GM12878 (cell line): ENCODE measurements at regions not wholly inside any gene's neighbourhood (a gene's known extent, or its start where the extent isn't known, plus 50 kb on each side); places are given as distances from the start of the nearest gene placed in this dataset.

ENCODE experiments used
- ATAC-seq: fragments of 200-7000 bp; cut with Tn5 transposase; 3 replicates; pipeline ENCODE4 v1.9.1; 2020; ENCODE audit warnings: mild to moderate bottlenecking, moderate library complexity
- BruUV-seq: library from RNA; stranded (reverse); fragments of 400-500 nt; replicated peaks from 2 replicates; lab custom pipeline; 2021; lab: Mats Ljungman, UMichigan
- CTCF ChIA-PET: fragments of 300-600 bp; sonication (Branson Sonifier 250); formaldehyde crosslinking; extraction: SDS; loops from one replicate; lab custom pipeline; 2021; ENCODE audit warnings: inconsistent platforms; lab: Yijun Ruan, JAX
- POLR2A ChIA-PET: fragments of 350-600 bp; formaldehyde crosslinking; extraction: SDS; loops from one replicate; lab custom pipeline; 2021; ENCODE audit warnings: inconsistent platforms; lab: Charles Lee
- RAD21 ChIA-PET: fragments of 300-600 bp; sonication (Branson Sonifier 250); formaldehyde crosslinking; loops from one replicate; lab custom pipeline; 2023; ENCODE audit warnings: antibody characterized with exemption; ENCODE audit not compliant: unreplicated experiment; lab: Charles Lee
- SMC1A ChIA-PET: fragments of 300-600 bp; sonication (Branson Sonifier 250); formaldehyde crosslinking; loops from one replicate; lab custom pipeline; 2023; ENCODE audit not compliant: unreplicated experiment, uncharacterized antibody; lab: Charles Lee
- DNase-seq: peaks from one replicate; pipeline ENCODE4 v3.0.0-alpha.2; 2011; ENCODE audit warnings: low read depth, low spot score
- FAIRE-seq: peaks from 3 replicates; lab custom pipeline; 2011; peaks lifted over from hg19 to GRCh38; lab: Jason Lieb, UNC
- H2AFZ ChIP-seq: 2 replicates; pipeline ENCODE4 v1.6.0; 2011; ENCODE audit warnings: low read depth, low read length, control low read depth; ENCODE audit not compliant: control insufficient read depth
- H3K27ac ChIP-seq: 2 replicates; pipeline ENCODE4 v1.5.1; 2011; ENCODE audit warnings: control low read depth; ENCODE audit not compliant: control insufficient read depth, insufficient read depth
- H3K27me3 ChIP-seq, 2 experiments: replicated peaks in 1 of 2; 2 replicates each; pipeline versions ENCODE4 v1.6.0 to v1.6.1; 2011; ENCODE audit warnings: low read length in 1 of 2; ENCODE audit not compliant: control insufficient read depth in 2 of 2, insufficient read depth in 2 of 2
- H3K36me3 ChIP-seq, 2 experiments: 2 replicates each; pipeline ENCODE4 v1.5.1; 2011; ENCODE audit warnings: low read length in 1 of 2; ENCODE audit not compliant: control insufficient read depth in 2 of 2, insufficient read depth in 2 of 2
- H3K4me1 ChIP-seq: 2 replicates; pipeline ENCODE4 v1.6.1; 2011; ENCODE audit warnings: mild to moderate bottlenecking, low read length, moderate library complexity, mixed read lengths; ENCODE audit not compliant: control insufficient read depth, insufficient read depth
- H3K4me2 ChIP-seq: 2 replicates; pipeline ENCODE4 v1.6.0; 2011; ENCODE audit warnings: control low read depth; ENCODE audit not compliant: control insufficient read depth, insufficient read depth
- H3K4me3 ChIP-seq: fragments of 200-600 bp; sonication (generic); 2 replicates; pipeline ENCODE4 v1.5.1; 2016
- H3K79me2 ChIP-seq: 2 replicates; pipeline ENCODE4 v1.6.0; 2011; ENCODE audit warnings: low read length; ENCODE audit not compliant: control insufficient read depth, insufficient read depth
- H3K9ac ChIP-seq: 2 replicates; pipeline ENCODE4 v1.8.0; 2011; ENCODE audit warnings: low read length, control low read depth, mixed read lengths; ENCODE audit not compliant: control insufficient read depth, insufficient read depth
- H3K9me3 ChIP-seq: replicated peaks from 3 replicates; pipeline ENCODE4 v1.5.1; 2011; ENCODE audit warnings: mild to moderate bottlenecking, low read length; ENCODE audit not compliant: control insufficient read depth, insufficient read depth
- H4K20me1 ChIP-seq: 2 replicates; pipeline ENCODE4 v1.6.0; 2011; ENCODE audit not compliant: control insufficient read depth, insufficient read depth
- ASH2L ChIP-seq: fragments of 300-600, 200-600 bp; sonication (generic); IDR thresholded peaks from 2 replicates; pipeline ENCODE4 v1.6.1; 2017; ENCODE audit warnings: low read depth, mild to moderate bottlenecking, borderline replicate concordance
- BCL3 ChIP-seq: IDR thresholded peaks from 2 replicates; pipeline ENCODE4 v1.6.1; 2011; ENCODE audit warnings: borderline replicate concordance, low read depth, mild to moderate bottlenecking, moderate library complexity, low read length; ENCODE audit not compliant: insufficient read depth, poor library complexity, severe bottlenecking
- BHLHE40 ChIP-seq, 2 experiments: fragments of 450-650 bp in 1 of 2; IDR thresholded peaks; 2 replicates each; pipeline ENCODE4 v1.6.1; 2011 to 2017; ENCODE audit warnings: low read depth in 2 of 2, borderline replicate concordance in 1 of 2, improper control_type of control experiment in 1 of 2, low read length in 1 of 2, mild to moderate bottlenecking in 1 of 2
- CBX3 ChIP-seq: fragments of 200-600 bp; sonication (generic); IDR thresholded peaks from 2 replicates; pipeline ENCODE4 v1.6.1; 2016; ENCODE audit warnings: low read depth, borderline replicate concordance
- ELK1 ChIP-seq: IDR thresholded peaks from 2 replicates; pipeline ENCODE4 v1.6.1; 2012; ENCODE audit warnings: low read depth, low read length, improper control_type of control experiment
- FOS ChIP-seq: IDR thresholded peaks from 3 replicates; pipeline ENCODE4 v1.6.1; 2011; ENCODE audit warnings: borderline replicate concordance; ENCODE audit not compliant: insufficient read length; ENCODE audit errors: extremely low read depth
- HCFC1 ChIP-seq: fragments of 150-350 bp; IDR thresholded peaks from 2 replicates; pipeline ENCODE4 v1.6.1; 2014; ENCODE audit warnings: low read length
- SIN3A ChIP-seq: IDR thresholded peaks from 2 replicates; pipeline ENCODE4 v1.6.1; 2012; ENCODE audit warnings: low read depth, low read length, improper control_type of control experiment
- STAT3 ChIP-seq: IDR thresholded peaks from 2 replicates; pipeline ENCODE4 v1.6.1; 2011; ENCODE audit warnings: low read depth, low read length, improper control_type of control experiment
- TCF3 ChIP-seq: IDR thresholded peaks from 2 replicates; pipeline ENCODE4 v1.6.1; 2012; ENCODE audit warnings: low read depth, mild to moderate bottlenecking, low read length, borderline replicate concordance; ENCODE audit not compliant: insufficient read depth
- WGBS: methylation state at CpG from one replicate; pipeline ENCODE4 v1.1.6; 2016; ENCODE audit warnings: low lambda C conversion rate; ENCODE audit not compliant: insufficient replicate concordance, insufficient coverage; ENCODE audit errors: missing lambda C conversion rate; 5-methylcytosine and 5-hydroxymethylcytosine counted together
- in situ Hi-C: fragments of 300-500 bp; cut with MboI; formaldehyde crosslinking; loops from 9 replicates; pipeline ENCODE4 v1.14.3; 2018; ENCODE audit warnings: mixed read lengths
- intact Hi-C: fragments of 100-400 bp; cut with micrococcal nuclease; formaldehyde crosslinking; loops from one replicate; pipeline ENCODE4 v1.14.2; 2022; ENCODE audit not compliant: unreplicated experiment
- TF ChIP-seq, protein P1 (sequence below): fragments of 450-650 bp; conservative IDR thresholded peaks from 2 replicates; pipeline ENCODE4 v1.6.1; 2017; ENCODE audit warnings: mild to moderate bottlenecking, moderate library complexity
- TF ChIP-seq, protein P2 (sequence below): fragments of 450-650 bp; formaldehyde crosslinking; IDR thresholded peaks from 2 replicates; pipeline ENCODE4 v1.4.0; 2020; ENCODE audit warnings: mild to moderate bottlenecking, moderate library complexity

GRCh38 chr11:32500001-32500400 lies 64.7 kb upstream of the WT1 start (continued):
- TF ChIP-seq CBX3: no peak
- no peak for TF ChIP-seq BCL3
- no peak for TF ChIP-seq BHLHE40 (IDR thresholded peaks at IDR 0.05; ENCODE audit: borderline replicate concordance in 1 of 2, low read depth in 2 of 2, low read length in 1 of 2)
- no peak for TF ChIP-seq STAT3
- no peak for TF ChIP-seq HCFC1
- TF ChIP-seq FOS: no peak
- no peak for TF ChIP-seq TCF3
- TF ChIP-seq, protein P1, sequence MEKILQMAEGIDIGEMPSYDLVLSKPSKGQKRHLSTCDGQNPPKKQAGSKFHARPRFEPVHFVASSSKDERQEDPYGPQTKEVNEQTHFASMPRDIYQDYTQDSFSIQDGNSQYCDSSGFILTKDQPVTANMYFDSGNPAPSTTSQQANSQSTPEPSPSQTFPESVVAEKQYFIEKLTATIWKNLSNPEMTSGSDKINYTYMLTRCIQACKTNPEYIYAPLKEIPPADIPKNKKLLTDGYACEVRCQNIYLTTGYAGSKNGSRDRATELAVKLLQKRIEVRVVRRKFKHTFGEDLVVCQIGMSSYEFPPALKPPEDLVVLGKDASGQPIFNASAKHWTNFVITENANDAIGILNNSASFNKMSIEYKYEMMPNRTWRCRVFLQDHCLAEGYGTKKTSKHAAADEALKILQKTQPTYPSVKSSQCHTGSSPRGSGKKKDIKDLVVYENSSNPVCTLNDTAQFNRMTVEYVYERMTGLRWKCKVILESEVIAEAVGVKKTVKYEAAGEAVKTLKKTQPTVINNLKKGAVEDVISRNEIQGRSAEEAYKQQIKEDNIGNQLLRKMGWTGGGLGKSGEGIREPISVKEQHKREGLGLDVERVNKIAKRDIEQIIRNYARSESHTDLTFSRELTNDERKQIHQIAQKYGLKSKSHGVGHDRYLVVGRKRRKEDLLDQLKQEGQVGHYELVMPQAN: no peak
- TF ChIP-seq ASH2L: no peak

DNA sequence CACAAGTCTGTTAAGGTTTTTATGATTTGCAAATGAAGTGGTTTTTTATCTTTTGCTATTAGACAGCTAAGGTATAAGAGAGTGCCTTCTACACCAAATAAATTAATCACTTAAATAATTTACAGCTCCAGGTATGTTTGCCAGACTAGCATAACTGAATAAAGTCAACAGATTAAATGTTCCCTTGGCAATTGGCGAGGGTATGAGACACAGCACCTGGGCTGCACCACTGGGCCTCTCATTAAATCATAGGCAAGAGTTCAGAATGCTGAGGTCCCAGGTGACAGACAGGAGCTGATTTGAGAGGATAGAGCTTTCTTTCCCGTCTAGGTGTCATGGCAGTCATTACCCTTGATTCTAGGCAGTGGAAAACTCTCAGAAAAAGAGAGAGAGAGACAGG lies 62.6 kb upstream of the WT1 start:
- no peak overlapping the region for H3K4me2 ChIP-seq
- H3K4me1 ChIP-seq: no peaks in the 10 kb centered on the region
- no peaks in the 10 kb centered on the region for H3K36me3 ChIP-seq
- no peak overlapping the region for H3K9ac ChIP-seq
- in situ Hi-C loops (no loop called here), intact Hi-C loops (no loop called here)
- RAD21 ChIA-PET: no interaction called here
- H3K4me3 ChIP-seq: no peak overlapping the region
- DNase-seq (no peak), ATAC-seq (no peak), FAIRE-seq (no peak)
- no peaks in the 10 kb centered on the region for H3K9me3 ChIP-seq
- no peaks in the 10 kb centered on the region for H3K79me2 ChIP-seq
- H2AFZ ChIP-seq: no peak overlapping the region
- H3K27ac ChIP-seq: no peak overlapping the region
- BruUV-seq: no TSS peak
- H4K20me1 ChIP-seq: no peaks in the 10 kb centered on the region
- CTCF ChIA-PET: no interaction called here
- SMC1A ChIA-PET: no interaction called here
- POLR2A ChIA-PET: no interaction called here
- 0 out of 4 replicates have a peak, but pooled peaks cover 0 to 2% of the 10 kb centered on the region in 2 experiments for H3K27me3 ChIP-seq
- WGBS: 16% methylated on average over 2 of the region's 2 CpGs
- TF ChIP-seq ELK1 (no peak), SIN3A (no peak)
- TF ChIP-seq, protein P2, sequence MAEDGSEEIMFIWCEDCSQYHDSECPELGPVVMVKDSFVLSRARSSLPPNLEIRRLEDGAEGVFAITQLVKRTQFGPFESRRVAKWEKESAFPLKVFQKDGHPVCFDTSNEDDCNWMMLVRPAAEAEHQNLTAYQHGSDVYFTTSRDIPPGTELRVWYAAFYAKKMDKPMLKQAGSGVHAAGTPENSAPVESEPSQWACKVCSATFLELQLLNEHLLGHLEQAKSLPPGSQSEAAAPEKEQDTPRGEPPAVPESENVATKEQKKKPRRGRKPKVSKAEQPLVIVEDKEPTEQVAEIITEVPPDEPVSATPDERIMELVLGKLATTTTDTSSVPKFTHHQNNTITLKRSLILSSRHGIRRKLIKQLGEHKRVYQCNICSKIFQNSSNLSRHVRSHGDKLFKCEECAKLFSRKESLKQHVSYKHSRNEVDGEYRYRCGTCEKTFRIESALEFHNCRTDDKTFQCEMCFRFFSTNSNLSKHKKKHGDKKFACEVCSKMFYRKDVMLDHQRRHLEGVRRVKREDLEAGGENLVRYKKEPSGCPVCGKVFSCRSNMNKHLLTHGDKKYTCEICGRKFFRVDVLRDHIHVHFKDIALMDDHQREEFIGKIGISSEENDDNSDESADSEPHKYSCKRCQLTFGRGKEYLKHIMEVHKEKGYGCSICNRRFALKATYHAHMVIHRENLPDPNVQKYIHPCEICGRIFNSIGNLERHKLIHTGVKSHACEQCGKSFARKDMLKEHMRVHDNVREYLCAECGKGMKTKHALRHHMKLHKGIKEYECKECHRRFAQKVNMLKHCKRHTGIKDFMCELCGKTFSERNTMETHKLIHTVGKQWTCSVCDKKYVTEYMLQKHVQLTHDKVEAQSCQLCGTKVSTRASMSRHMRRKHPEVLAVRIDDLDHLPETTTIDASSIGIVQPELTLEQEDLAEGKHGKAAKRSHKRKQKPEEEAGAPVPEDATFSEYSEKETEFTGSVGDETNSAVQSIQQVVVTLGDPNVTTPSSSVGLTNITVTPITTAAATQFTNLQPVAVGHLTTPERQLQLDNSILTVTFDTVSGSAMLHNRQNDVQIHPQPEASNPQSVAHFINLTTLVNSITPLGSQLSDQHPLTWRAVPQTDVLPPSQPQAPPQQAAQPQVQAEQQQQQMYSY: no peak
